ENCODE measurements at regions not wholly inside any gene's neighbourhood (a gene's known extent, or its start where the extent isn't known, plus 50 kb on each side); places are given as distances from the start of the nearest gene placed in this dataset.

GRCh38 chr14:94989417-94989816, 167.9 kb downstream of the DICER1 start:
- H3K79me2 ChIP-seq (ENCODE audit: insufficient read depth, low read length): no peaks in the 10 kb centered on the region
- H3K23me2 ChIP-seq (ENCODE audit: insufficient read length, low read depth, low read length, poor library complexity, severe bottlenecking): no peaks in the 10 kb centered on the region
- no peak overlapping the region for H3T11ph ChIP-seq (ENCODE audit: low read length)
- H3K27me3 ChIP-seq (ENCODE audit: insufficient read depth, low read length): no peaks in the 10 kb centered on the region
- no peak overlapping the region for H3K56ac ChIP-seq (ENCODE audit: insufficient read length, low read depth, low read length)
- H3K4me1 ChIP-seq (ENCODE audit: insufficient read depth, low read length): no peaks in the 10 kb centered on the region
- no peak for TF ChIP-seq CTCF (conservative IDR thresholded peaks at IDR 0.05)
- H2BK15ac ChIP-seq (ENCODE audit: low read depth, low read length): no peak overlapping the region
- Mint-ChIP-seq H3K4me1 (no peaks in the 10 kb centered on the region), H3K27me3 (ENCODE audit: low read depth) (peaks cover 22% of the 10 kb centered on the region), H3K27ac (no peak overlapping the region), H3K9me3 (peaks cover 3 to 6% of the 10 kb centered on the region in 2 experiments; a peak in 3 of 5 replicates), H3K4me3 (no peak overlapping the region), H3K36me3 (ENCODE audit: insufficient read depth in 1 of 3, low read depth in 3 of 3) (no peaks in the 10 kb centered on the region)
- no peak overlapping the region for H3K18ac ChIP-seq (ENCODE audit: insufficient read length, low read depth, low read length)
- no peak overlapping the region for H3K9ac ChIP-seq (ENCODE audit: extremely low read depth, insufficient read length, low read length)
- H2BK5ac ChIP-seq (ENCODE audit: insufficient read length, low read length): no peak overlapping the region
- no peak overlapping the region for H4K5ac ChIP-seq (ENCODE audit: insufficient read length, low read depth, low read length)
- no peak overlapping the region for H2BK20ac ChIP-seq (ENCODE audit: low read depth, low read length, poor library complexity, severe bottlenecking)
- H4K8ac ChIP-seq (replicated peaks; ENCODE audit: insufficient read length, low read depth, low read length): no peak overlapping the region
- no peak for DNase-seq
- H3K23ac ChIP-seq (ENCODE audit: insufficient read length, low read depth, low read length): no peak overlapping the region
- no peak overlapping the region for H3K4ac ChIP-seq (ENCODE audit: low read depth, low read length)
- no peak overlapping the region for H2BK120ac ChIP-seq (ENCODE audit: low read depth, low read length, poor library complexity, severe bottlenecking)
- no peak overlapping the region for H3K14ac ChIP-seq (ENCODE audit: insufficient read depth, low read length)
- no peaks in the 10 kb centered on the region for H3K79me1 ChIP-seq (ENCODE audit: insufficient read depth, low read depth, low read length, poor library complexity, severe bottlenecking)
- H2BK12ac ChIP-seq (ENCODE audit: insufficient read length, low read depth, low read length): no peak overlapping the region
- no peaks in the 10 kb centered on the region for H3K9me3 ChIP-seq (ENCODE audit: control insufficient read depth, low read depth, low read length)
- no peak overlapping the region for H3K4me2 ChIP-seq (ENCODE audit: insufficient read depth, insufficient read length, low read length)
- no peak overlapping the region for H2AFZ ChIP-seq (ENCODE audit: low read length)
- no peak overlapping the region for H4K91ac ChIP-seq (ENCODE audit: insufficient read length, low read depth, low read length)
- WGBS (ENCODE audit: extremely low coverage, insufficient read length, low lambda C conversion rate): no CpG with 5 or more reads among the region's 4 CpGs
- no peak overlapping the region for H3K27ac ChIP-seq (ENCODE audit: insufficient read length, low read depth, low read length)
- no peaks in the 10 kb centered on the region for H4K20me1 ChIP-seq (ENCODE audit: control insufficient read depth, insufficient read depth, insufficient read length)
- H2AK5ac ChIP-seq (ENCODE audit: insufficient read length, low read length): no peak overlapping the region

All from H9 (cell line).